Kidney glomerular epithelial cell (primary cell): ENCODE measurements at regions not wholly inside any gene's neighbourhood (a gene's known extent, or its start where the extent isn't known, plus 50 kb on each side); places are given as distances from the start of the nearest gene placed in this dataset.

Experiments
- DNase-seq: peaks from one replicate; lab custom pipeline; 2025; lab: John Stamatoyannopoulos, UW

DNA sequence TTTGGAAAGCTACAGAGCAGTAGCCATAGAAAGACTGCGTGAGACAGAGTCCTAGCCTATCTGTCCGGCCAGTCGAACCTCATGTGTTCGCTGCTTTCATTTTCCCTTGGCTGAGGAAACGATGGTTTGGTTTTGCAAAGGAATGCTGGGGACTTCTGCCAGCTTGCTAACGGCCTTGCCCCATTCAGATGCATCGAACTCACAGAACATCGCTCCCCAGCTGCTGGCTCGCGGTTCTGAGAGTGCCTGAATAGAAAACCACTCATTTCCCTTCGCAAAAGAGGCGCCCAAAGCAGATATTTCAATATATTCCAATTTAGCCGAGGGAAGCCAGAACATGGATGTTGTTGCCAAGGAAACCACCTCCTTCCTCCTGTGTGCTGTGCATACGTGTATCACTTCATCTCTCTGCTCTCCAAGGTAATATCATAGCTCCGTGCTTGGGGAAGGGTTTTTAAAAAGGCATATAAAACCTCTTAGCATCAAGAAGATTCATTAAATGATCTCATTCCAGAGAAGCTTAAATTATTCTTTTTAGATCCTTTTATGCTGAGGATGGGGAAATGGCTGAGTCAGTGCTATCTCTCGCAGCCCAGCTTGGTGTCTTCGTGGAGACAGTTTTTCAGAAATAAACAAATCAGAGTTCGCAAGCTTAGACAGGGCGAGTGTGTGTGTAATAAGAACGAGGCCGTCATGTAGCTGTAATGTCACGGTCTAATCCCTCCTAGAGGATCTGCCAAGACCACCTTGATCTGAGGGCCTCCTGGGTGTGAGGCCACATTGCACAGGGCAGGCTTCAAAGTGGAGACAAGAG, 215.2 kb downstream of the RPS24 start:
- DNase-seq: no peak

- DNase-seq: no peak
Observed at GRCh38 chr10:78249690-78250089, 216.0 kb downstream of the RPS24 start.

DNA sequence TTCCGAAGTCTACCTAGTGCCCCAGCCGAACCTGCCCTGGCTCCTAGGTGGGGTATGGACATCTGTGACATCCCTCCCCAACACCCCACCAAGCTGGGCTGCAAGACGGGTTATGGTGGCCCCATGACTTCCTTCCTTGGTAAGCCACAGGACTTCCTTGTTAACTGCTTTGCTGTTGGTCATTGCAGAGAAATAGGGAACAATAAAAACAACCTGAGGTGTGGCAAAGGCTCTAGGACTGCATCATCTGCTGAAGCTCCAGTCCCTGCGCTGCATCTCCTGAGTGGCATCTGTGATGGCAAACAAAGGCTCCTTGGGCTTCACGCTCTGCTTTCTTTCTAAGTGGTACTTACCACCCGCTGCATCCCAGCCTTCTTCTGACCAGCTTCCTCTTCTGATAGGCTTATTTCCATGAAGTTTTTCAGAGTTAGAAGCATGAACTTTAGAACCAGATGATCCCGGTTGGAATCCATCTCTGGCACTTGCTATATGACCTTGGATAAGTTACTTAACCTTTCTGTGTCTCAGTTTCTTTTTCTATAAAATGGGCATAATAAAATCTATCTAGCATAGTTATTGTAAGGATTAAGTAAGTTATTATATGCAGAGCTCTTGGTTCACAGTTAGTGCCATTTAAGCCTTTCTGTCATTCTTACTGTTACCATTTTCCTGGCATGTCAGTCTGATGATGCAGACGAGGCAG, 216.8 kb downstream of the RPS24 start:
- no peak for DNase-seq

DNA sequence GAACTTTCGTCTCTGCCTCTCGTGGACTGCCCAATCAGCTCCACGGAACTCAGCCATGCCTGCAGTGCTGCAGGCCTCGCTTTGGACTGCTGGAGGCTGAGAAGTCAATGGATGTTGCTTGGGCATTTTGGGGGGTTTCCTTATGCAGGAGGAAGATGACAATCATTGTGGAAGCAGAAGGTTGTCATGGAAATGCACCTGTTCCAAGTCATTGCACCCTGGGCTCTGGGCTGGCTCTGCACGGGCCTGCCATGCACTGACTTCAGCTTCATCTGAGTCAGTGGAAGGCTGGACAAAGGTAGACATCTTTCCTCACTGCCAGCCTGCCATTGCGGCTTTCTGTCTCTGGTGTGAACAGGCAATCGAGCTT, 217.3 kb downstream of the RPS24 start:
- DNase-seq: no peak

- DNase-seq: no peak
Observed at GRCh38 chr10:78252286-78252685, 218.6 kb downstream of the RPS24 start.

DNA sequence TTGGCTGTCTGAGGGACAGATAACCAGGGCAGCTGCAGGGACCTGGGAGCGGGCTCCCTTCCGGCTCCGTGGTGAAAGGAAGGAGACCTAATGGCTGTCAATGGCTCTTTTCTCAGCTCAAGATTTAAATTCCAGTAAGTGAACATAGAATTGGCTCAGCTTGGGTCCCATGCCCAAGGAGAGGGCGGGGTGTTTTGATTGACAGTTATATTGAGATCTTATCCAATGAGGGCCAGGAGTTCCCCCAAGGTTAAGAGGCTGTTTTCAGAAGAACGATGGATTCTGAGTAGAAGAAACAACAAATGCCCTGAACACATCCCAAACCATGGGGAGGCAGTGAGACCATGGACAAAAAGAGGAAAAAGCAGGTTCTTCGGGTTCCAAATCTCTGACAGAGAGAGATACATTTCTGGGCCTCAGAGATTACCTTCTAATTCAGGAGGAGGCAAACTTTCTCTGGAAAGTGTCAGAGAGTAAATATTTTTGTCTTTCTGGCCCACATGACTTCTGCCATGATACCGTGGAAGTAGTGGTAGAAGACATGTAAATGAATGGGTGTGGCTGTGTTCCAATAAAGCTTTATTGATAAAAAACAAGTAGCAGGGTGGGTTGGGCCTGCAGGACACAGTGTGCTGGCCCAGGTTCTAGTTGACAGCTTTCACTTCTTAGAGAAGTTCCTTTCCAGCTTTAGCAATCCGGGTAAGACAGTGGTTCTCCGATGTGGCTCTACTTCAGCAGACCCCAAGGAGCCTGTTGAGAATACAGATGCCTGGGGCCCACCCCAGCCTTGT, 219.6 kb downstream of the RPS24 start:
- DNase-seq: no peak

DNA sequence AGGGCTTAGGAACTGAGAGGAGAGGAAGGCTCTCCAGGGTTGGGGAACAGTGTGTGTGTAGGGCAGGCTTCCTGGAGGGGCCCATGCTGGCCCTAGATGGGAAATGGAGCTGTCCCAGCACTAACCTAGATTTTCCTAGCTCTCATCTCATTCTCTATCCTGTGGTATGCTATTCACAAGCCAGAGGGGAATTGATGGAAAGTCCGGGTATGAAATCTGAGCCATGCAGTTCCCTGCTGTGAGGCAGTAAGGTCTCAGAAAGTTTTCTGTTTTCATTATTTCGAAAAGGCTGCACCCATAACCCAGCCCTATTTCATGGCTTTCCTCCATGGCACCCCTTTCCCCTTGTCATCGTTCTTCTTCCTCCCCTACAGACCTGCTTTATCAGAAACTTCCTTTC, 220.3 kb downstream of the RPS24 start:
- no peak for DNase-seq

DNA sequence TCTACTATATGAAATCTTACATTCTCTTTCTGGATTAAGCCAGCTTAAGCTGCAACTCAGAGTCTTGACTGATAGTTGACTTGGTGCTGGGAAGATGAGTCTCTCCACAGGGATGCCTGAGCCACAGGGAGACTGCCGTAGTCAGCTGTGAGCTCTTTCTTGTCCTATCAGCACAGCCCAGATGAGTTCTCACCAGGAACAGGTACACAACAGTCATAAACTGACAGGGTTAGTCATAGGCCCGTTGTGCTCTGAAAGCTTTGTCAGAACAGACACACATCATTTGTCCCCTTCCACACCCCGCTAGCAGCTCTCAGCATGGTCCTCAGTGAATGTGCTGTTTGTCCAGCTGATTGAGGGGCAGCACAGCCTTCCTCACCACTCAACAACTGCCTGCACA, 221.6 kb downstream of the RPS24 start:
- peak; percentile 13 for DNase-seq

DNA sequence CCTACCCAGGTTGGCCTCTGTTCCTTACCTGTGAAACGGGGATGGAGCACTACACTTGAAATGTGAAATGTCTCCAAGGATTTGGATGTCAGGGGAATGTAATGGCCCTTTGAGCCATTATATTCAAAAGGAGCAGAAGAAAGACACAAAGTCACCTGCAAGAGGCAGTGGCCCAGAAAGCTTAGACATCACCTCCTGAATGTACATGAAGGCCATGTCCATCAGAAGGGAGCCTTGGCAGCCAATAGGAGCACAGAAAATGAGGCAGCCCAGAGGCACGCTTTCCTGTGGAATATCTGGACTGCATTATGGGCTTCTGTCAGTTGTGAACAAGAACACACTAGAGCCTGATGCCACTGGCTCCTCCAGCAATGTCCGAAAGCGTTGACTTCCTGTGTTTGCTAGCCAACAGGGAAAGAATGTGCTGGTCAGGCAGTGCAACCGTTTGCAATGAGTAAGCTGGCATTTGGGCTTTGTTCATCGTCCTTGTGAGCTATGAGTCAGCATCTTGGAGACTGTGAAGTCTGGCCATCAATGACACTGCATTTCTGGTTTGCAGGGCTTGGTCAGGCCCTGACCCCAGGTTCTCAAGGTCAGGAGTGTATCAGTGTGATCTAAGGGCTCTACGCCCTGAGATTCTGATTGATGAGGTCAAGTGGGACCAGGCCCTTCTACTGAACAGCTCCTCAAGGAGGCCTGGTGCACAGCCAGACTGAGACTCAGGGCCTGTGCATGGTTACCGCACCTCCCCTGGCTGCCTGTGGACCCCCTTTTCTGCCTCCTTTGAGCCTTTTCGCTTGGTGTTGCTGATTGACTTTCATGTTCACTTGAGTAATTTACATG, 222.4 kb downstream of the RPS24 start:
- DNase-seq: peak; percentile 96

DNA sequence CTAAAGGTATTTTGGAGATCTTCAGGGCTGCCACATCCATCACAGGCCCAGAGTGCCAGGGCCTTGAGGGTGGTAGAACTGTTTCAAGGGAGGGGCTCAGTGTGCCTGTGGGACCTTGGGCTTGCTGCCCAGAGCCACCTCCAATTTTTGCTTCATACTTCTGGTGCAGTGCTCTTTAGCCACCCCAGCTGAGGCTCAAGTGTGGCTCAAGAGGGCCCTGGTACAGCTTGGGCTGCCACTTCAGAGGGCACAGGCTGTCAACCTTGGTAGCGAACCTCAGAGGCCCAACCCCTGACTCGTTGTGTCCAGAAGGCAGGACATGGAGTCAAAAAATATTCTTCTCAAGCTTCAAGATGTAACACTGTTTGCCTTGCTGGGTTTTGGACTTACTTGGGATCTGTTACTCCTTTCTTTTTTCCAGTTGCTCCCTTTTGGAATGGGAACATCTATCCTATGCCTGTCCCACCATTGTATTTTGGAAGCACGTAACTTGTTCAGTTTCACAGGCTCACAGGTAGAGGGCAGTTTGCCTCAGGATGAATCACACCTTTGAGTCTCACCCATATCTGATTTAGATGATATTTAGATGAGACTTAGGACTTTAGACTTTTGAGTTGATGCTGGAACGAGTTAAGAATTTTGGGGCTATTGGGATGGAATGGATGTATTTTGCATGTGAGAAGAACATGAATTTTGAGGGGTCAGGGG, 224.8 kb downstream of the RPS24 start:
- DNase-seq: no peak

- DNase-seq: no peak
Observed at GRCh38 chr10:78259391-78259790, 225.7 kb downstream of the RPS24 start.

DNA sequence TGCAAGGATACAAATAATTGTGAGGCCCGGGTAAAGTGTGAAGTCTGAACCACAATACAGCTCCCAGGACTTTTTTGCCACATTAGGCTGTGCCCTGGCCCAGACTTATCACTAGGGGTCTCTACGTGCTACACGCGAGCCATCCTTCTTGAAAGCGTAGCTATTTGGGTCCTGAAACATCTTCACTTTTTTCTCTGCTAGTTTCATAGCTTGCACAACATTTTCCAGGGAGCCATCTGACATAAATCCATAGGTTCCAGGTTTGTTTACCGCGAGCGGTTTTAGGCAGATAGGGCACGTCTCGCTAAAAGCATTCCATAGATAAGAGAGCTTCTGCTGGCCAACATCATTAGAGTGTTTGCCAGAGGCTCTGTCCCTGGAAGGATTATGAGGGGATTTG, 226.5 kb downstream of the RPS24 start:
- DNase-seq: no peak

GRCh38 chr10:78260680-78261079, 227.0 kb downstream of the RPS24 start:
- DNase-seq: no peak

- DNase-seq: no peak
Observed at GRCh38 chr10:78261291-78261690, 227.6 kb downstream of the RPS24 start.

GRCh38 chr10:78262860-78263259, 229.2 kb downstream of the RPS24 start:
- DNase-seq: no peak

- DNase-seq: peak; percentile 53
Observed at GRCh38 chr10:78263521-78263988, 229.9 kb downstream of the RPS24 start.

GRCh38 chr10:78264361-78264760, 230.7 kb downstream of the RPS24 start:
- DNase-seq: no peak

- no peak for DNase-seq
Observed at GRCh38 chr10:78266741-78267469, 233.2 kb downstream of the RPS24 start.

DNA sequence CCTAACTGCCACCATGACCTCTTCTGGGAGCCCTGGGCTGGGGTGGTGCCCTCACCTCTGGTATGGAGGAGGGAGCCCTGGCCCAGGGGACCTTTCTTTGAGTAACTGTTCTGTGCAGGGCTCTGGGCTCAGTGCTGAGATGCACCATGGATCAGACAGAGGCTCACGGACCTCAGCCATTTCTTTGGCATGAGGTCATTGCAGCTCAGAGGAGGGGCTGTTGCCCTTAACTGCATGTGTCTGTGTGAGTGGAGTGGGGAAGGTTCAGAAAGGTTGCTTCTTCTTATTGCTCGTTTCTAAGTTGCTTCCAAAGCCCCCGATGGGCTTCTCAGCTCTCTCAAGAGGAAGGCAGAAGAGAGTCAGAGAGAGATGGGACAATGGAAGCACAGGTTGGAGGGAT, 233.9 kb downstream of the RPS24 start:
- DNase-seq: peak; percentile 15

DNA sequence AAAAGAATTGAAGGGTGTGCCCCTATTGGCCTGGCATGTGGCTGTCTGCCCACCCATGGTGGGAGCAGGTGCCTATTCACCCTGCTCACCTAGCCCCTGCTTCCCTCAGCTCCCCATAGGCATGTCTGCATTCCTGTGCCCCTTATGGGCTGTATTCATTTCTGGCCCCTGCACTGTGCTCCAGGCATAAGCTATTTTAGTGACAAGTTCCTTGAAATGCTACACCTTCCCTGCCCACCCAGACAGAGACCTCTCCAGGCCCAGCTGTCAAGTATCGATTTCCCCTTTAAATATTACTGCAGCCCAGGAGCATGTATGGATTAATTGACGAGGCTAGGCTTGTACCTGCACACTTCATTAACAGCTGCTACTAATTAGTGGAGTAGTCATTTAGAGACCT, 235.4 kb downstream of the RPS24 start:
- DNase-seq: no peak
